WI38 (cell line): ENCODE measurements at regions not wholly inside any gene's neighbourhood (a gene's known extent, or its start where the extent isn't known, plus 50 kb on each side); places are given as distances from the start of the nearest gene placed in this dataset.

Source experiments
- H3K4me3 ChIP-seq: 2 replicates; pipeline ENCODE4 v1.5.1; 2011; ENCODE audit warnings: low read depth, mild to moderate bottlenecking, control low read depth, low read length
- CTCF ChIP-seq: IDR thresholded peaks from 2 replicates; pipeline ENCODE4 v1.5.1; 2012; ENCODE audit warnings: low read depth, mild to moderate bottlenecking, control low read depth, low read length

DNA sequence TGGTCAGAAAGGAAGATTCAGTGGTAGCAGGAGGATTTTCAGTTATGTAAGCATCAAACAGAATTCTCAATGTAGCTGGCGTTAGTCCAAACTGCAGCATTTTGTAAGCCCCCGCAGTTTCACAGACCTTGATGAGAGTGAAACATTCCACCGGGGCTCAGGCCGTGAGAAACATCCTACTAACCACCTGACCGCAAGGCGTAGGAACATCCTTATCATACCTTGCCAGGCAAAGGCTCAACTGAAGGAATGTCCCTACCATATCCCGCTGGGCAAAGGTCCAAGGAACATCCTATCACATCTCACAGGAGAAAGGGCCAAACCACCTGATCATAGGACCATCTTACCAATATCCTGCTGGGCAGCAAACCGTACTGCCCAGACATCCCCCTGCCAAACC is 624.8 kb upstream of the TMEM132C start:
- TF ChIP-seq CTCF: no peak
- H3K4me3 ChIP-seq: no peak overlapping the region

DNA sequence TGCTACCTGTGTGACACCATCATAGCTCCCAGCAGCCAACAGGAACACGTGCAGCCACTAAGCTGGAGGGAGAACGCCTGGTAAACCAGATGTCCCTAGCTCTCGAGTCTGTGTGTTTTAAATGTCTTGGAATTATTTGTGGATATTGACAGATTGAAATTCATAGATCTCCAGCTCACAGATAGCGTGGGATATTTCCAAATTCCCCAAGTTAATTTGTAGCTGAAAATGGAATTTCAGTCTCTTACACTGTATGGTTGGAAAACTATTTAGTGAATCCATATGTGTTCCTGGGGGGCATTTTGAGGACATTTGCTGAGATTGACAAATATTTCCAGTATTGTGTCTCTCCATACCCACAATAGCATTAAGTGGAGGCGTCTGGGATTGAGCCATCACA is 618.6 kb upstream of the TMEM132C start:
- TF ChIP-seq CTCF: no peak
- no peak overlapping the region for H3K4me3 ChIP-seq

GRCh38 chr12:127649961-127650360 is 617.0 kb upstream of the TMEM132C start:
- no peak overlapping the region for H3K4me3 ChIP-seq
- no peak for TF ChIP-seq CTCF

DNA sequence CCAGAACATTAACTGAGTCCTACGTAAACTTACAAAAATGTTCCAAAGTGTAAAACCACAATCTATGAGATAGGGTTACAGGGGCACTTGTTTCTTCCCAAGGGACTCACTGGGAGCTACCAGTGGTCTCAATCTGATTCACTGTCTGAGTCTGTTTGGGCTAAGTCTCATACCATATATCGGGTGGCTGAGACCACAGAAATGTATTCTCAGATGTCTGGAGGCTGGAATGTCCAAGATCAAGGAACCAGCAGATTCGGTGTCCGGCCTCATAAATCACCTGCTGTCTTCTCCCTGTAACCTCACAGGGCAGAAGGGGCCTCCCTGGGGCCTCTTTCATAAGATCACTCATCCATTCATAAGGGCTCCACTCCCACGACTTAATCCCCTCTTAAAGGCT is 616.3 kb upstream of the TMEM132C start:
- H3K4me3 ChIP-seq: no peak overlapping the region
- no peak for TF ChIP-seq CTCF

DNA sequence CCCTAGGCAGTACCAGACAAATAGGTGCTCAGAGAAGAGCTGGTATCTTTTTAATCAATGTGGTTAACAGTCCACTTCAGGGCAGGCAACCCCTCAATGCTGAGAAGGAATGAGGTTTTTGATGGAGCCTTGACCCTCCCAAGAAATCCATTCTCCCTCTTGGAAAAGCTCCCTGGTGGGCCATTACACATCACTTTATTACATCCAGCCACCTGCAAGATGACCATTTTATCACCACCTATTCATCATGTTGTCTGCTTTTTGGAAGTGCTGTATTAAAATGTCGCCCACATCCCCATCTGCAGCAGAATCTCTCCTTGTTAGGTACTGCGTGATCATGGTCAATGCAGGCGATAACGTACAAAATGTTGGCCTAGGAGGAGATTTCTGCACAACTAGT is 614.7 kb upstream of the TMEM132C start:
- no peak for TF ChIP-seq CTCF
- no peak overlapping the region for H3K4me3 ChIP-seq

DNA sequence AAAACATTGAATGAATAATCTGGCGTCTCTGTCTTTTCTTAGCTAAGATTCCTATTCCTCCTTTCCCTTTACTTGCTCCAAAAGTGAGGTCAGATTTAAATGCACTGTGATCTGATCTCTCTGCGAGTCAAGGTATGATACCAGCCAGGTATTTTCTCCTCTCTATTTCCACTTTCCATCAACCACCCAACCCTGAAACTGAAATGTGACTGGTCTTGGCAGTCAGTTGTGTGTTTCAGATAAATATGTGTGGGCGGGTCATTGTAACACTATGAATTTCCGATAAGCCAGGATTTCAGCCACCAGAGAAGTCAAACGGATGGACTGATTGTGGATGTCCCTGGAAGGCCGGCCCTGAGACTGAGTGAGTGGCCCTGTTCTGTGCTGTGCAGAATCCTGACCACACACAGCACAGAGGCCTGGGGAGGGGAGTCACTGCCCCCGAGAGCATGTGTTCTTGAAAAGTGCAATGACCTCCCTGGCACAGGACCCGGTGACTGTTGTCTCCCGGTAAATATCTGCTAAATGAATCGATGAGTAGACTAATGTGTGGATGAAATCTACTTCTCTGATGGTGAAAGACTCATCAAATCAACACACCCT is 612.5 kb upstream of the TMEM132C start:
- no peak overlapping the region for H3K4me3 ChIP-seq
- no peak for TF ChIP-seq CTCF

DNA sequence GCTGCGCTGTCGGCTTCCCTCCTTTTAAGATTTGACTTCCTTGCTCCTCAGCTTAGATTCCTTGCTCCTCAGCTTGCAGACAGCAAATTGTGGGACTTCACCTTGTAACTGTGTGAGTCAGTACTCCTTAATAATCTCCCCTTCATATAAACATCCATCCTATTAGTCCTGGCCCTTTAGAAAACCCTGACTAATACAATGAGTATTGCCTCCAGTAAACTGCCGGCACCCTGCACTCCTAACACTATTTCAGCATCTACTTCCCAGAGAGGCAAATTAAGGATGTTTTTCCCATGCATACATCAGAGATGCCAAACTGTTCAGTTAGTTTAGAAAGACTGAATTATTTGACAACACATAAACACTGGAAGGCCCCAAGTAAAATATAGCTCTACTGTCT is 611.3 kb upstream of the TMEM132C start:
- TF ChIP-seq CTCF: no peak
- H3K4me3 ChIP-seq: no peak overlapping the region
